Parathyroid adenoma (tissue), 2 donors: ENCODE measurements at regions not wholly inside any gene's neighbourhood (a gene's known extent, or its start where the extent isn't known, plus 50 kb on each side); places are given as distances from the start of the nearest gene placed in this dataset.
A peak's percentile ranks its signal among the peaks of the same experiment; 100 is the strongest.

ENCODE experiments used
- H2AFZ ChIP-seq: fragments of 300-600 bp; sonication (generic); one replicate; pipeline ENCODE4 v1.7.0; 2017; ENCODE audit warnings: antibody characterized with exemption, mild to moderate bottlenecking
- H3K27ac ChIP-seq: fragments of 300-600 bp; sonication (generic); one replicate; pipeline ENCODE4 v1.7.0; 2017
- H3K27me3 ChIP-seq: fragments of 300-600 bp; sonication (generic); one replicate; pipeline ENCODE4 v1.7.0; 2017; ENCODE audit warnings: low read length; ENCODE audit not compliant: control insufficient read depth, insufficient read depth
- H3K36me3 ChIP-seq: fragments of 300-600 bp; sonication (generic); one replicate; pipeline ENCODE4 v1.7.0; 2017; ENCODE audit warnings: low read length; ENCODE audit not compliant: control insufficient read depth, insufficient read depth
- H3K4me1 ChIP-seq: fragments of 300-600 bp; sonication (generic); one replicate; pipeline ENCODE4 v1.7.0; 2017; ENCODE audit warnings: control low read depth
- H3K4me2 ChIP-seq: fragments of 300-600 bp; sonication (generic); one replicate; pipeline ENCODE4 v1.7.0; 2017; ENCODE audit warnings: low read length
- H3K4me3 ChIP-seq: fragments of 300-600 bp; sonication (generic); one replicate; pipeline ENCODE4 v1.7.0; 2017; ENCODE audit warnings: low read depth, low read length
- H3K79me2 ChIP-seq: fragments of 300-600 bp; sonication (generic); one replicate; pipeline ENCODE4 v1.7.0; 2017; ENCODE audit warnings: control low read depth
- H3K9ac ChIP-seq: fragments of 300-600 bp; sonication (generic); one replicate; pipeline ENCODE4 v1.7.0; 2017; ENCODE audit warnings: mild to moderate bottlenecking
- H3K9me3 ChIP-seq: fragments of 300-600 bp; sonication (generic); one replicate; pipeline ENCODE4 v1.7.0; 2017; ENCODE audit warnings: low read length; ENCODE audit not compliant: control insufficient read depth
- CTCF ChIP-seq: fragments of 300-600 bp; sonication (generic); IDR thresholded peaks from one replicate; pipeline ENCODE4 v1.7.0; 2017; ENCODE audit warnings: antibody characterized with exemption, mild to moderate bottlenecking
- donor health status: primary hyperparathyroidism.

GRCh38 chr10:29756451-29756850 lies 121.7 kb upstream of the SVIL start:
- Histone ChIP-seq H3K36me3 (no peaks in the 10 kb centered on the region), H3K27ac (no peak overlapping the region), H3K79me2 (no peaks in the 10 kb centered on the region), H3K4me1 (no peaks in the 10 kb centered on the region), H3K4me2 (no peak overlapping the region), H3K4me3 (no peak overlapping the region), H2AFZ (no peak overlapping the region), H3K27me3 (no peaks in the 10 kb centered on the region), H3K9ac (no peak overlapping the region), H3K9me3 (no peaks in the 10 kb centered on the region)
- TF ChIP-seq CTCF = no peak

GRCh38 chr10:29753283-29753682 lies 118.5 kb upstream of the SVIL start:
- TF ChIP-seq CTCF = no peak
- peaks cover 8% of the 10 kb centered on the region for H3K4me1 ChIP-seq
- H3K9ac ChIP-seq = no peak overlapping the region
- no peaks in the 10 kb centered on the region for H3K27me3 ChIP-seq
- H2AFZ ChIP-seq = no peak overlapping the region
- no peaks in the 10 kb centered on the region for H3K36me3 ChIP-seq
- no peak overlapping the region for H3K4me3 ChIP-seq
- H3K9me3 ChIP-seq = no peaks in the 10 kb centered on the region
- no peaks in the 10 kb centered on the region for H3K79me2 ChIP-seq
- no peak overlapping the region for H3K4me2 ChIP-seq
- no peak overlapping the region for H3K27ac ChIP-seq

- Histone ChIP-seq H3K4me2 (no peak overlapping the region), H3K27ac (no peak overlapping the region), H3K9me3 (no peaks in the 10 kb centered on the region), H2AFZ (no peak overlapping the region), H3K9ac (no peak overlapping the region), H3K27me3 (no peaks in the 10 kb centered on the region), H3K4me3 (no peak overlapping the region), H3K36me3 (no peaks in the 10 kb centered on the region), H3K79me2 (no peaks in the 10 kb centered on the region), H3K4me1 (peaks cover 8% of the 10 kb centered on the region)
- no peak for TF ChIP-seq CTCF
Measured at GRCh38 chr10:29751684-29752083, 116.9 kb upstream of the SVIL start.

GRCh38 chr10:29751240-29751639 lies 116.5 kb upstream of the SVIL start:
- Histone ChIP-seq H3K9ac (no peak overlapping the region), H3K4me3 (no peak overlapping the region), H3K4me2 (no peak overlapping the region), H3K79me2 (no peaks in the 10 kb centered on the region), H3K27me3 (no peaks in the 10 kb centered on the region), H3K27ac (no peak overlapping the region), H3K36me3 (no peaks in the 10 kb centered on the region), H3K9me3 (no peaks in the 10 kb centered on the region), H2AFZ (no peak overlapping the region), H3K4me1 (peaks cover 12% of the 10 kb centered on the region)
- no peak for TF ChIP-seq CTCF

GRCh38 chr10:29749150-29749549 lies 114.4 kb upstream of the SVIL start:
- H3K4me3 ChIP-seq = no peak overlapping the region
- H3K9ac ChIP-seq = no peak overlapping the region
- peaks cover 16% of the 10 kb centered on the region for H3K4me1 ChIP-seq
- H3K27me3 ChIP-seq = no peaks in the 10 kb centered on the region
- TF ChIP-seq CTCF = no peak
- H3K79me2 ChIP-seq = no peaks in the 10 kb centered on the region
- peak overlapping the region; percentile 31 for H2AFZ ChIP-seq
- H3K27ac ChIP-seq = peak overlapping the region; percentile 12
- no peaks in the 10 kb centered on the region for H3K36me3 ChIP-seq
- no peaks in the 10 kb centered on the region for H3K9me3 ChIP-seq
- no peak overlapping the region for H3K4me2 ChIP-seq
